SKM-1 treated with dmso at 0.1 percent for 144 hours (cell line): ENCODE measurements at regions not wholly inside any gene's neighbourhood (a gene's known extent, or its start where the extent isn't known, plus 50 kb on each side); places are given as distances from the start of the nearest gene placed in this dataset.

Source experiments
- DNase-seq: peaks from one replicate; lab custom pipeline; 2025; ENCODE audit not compliant: unreplicated experiment; lab: John Stamatoyannopoulos, UW

- DNase-seq, result no peak
Measured at GRCh38 chr13:106433066-106433465, 102.4 kb downstream of the EFNB2 start.

- no peak for DNase-seq
Measured at GRCh38 chr13:106432636-106433035, 102.8 kb downstream of the EFNB2 start.

DNA sequence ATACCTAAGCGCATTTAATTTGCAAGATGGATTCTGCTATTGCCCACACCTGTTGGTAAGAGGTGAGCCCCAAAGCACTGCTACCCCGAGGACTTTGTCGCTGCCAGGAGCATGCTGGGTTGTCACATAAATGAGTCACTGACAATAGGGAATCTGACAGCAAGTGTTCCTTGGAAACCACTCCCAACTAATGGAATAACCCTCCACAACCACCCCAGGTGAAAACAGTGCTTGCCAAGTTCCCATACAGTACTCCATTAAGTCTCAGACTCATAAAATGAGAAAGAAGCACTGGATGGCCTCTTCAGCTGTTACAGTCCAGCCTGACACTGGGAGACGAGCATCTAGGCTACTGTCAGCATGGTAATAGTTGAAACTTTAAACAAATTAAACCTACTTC lies 108.6 kb downstream of the EFNB2 start:
- DNase-seq, result no peak

GRCh38 chr13:106425661-106426060 lies 109.8 kb downstream of the EFNB2 start:
- DNase-seq, result no peak

DNA sequence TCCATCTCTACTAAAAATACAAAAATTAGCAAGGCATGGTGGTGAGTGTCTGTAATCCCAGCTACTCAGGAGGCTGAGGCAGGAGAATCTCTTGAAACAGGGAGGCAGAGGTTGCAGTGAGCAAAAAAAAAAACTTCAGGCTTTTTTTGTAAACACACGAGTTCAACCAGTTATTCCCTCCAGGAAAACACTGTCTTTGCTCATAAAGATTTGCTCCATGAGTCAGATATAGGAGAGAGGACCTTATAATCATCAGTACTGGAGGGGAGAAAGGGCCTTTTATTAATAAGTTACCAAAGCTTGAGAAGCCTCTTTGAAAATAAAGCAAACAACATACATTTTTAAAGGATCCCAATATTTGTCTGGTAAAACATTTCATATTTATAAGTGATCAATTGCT lies 110.7 kb downstream of the EFNB2 start:
- DNase-seq, result no peak

DNA sequence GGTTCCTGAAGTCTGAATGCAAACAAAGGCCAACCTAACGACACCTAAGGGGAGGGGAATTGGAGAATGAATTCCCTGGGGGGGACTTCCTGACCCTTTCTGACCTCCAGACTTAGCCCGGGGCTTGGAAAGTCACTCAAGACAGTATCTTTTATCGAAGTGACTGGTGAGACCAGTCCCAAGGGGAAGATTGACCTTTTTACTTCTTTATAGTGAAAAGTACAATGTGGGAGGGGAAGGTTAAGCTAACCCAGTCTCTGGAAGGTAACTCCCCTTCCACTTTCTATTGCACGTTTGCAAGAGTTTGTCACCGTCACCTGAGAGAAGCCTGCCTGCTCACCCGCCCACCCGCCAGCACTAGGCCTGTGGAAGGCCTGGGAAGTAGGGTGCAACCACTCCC lies 111.9 kb downstream of the EFNB2 start:
- DNase-seq, result no peak

GRCh38 chr13:106418556-106418955 lies 116.9 kb downstream of the EFNB2 start:
- DNase-seq, result no peak

- no peak for DNase-seq
Measured at GRCh38 chr13:106417467-106418110, 117.9 kb downstream of the EFNB2 start.

- DNase-seq, result no peak
Measured at GRCh38 chr13:106416645-106417044, 118.8 kb downstream of the EFNB2 start.

DNA sequence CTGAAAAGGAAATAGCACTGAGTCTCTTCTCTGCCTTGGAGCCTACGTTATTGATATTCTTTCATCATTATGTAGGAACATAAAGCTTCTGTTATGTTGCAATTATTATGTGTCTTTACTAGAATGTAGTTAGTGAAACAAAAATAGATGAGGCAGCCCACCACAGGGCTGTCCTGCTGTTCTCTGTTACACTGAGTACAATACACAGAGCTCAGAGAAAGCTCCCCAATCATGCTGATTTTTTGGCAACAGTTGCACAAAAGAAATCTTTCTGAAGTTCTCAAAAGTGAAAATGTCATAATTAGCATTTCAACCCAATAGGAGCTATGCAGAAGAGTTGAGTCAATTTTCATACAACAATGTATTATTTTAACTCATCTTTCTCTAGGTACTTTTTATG lies 119.5 kb downstream of the EFNB2 start:
- DNase-seq, result no peak

GRCh38 chr13:106415442-106415841 lies 120.0 kb downstream of the EFNB2 start:
- DNase-seq, result no peak

GRCh38 chr13:106407338-106407737 lies 128.1 kb downstream of the EFNB2 start:
- no peak for DNase-seq

DNA sequence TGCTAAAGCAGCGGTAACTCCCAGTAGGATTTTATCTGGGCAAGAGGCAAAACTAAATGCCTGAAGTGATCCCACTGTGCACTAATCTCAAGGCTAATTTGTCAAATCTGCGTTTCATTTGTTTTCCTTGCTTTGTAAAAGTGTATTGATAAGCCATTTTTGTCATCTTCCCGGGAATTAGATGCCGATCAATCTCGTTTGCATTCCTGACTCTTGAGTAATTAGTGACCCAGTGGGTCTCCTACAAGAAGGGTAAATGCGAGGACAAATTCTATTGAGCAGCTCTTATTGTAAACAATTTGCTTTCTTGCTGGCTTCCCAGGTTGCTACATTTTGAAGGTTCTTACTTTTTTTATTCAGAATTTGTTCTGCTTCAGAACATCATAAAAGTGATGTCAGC lies 129.7 kb downstream of the EFNB2 start:
- no peak for DNase-seq

DNA sequence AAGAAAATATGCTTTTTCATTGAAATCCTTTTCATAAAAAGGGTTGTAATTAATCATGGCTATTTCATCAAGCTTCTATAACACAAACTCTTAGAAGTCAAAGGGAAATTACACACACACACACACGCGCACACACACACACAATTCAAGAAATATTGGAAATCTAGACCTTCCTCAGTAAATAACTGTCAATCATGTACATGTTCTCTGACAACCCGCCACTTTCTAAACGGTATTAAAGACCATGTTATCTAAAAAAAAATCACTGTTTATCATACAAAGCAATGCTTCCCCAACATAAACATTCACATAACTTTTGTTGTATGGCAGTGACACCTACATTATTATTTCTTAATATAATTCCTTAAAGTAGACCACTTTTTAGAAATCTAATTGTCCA lies 132.2 kb downstream of the EFNB2 start:
- DNase-seq, result no peak

DNA sequence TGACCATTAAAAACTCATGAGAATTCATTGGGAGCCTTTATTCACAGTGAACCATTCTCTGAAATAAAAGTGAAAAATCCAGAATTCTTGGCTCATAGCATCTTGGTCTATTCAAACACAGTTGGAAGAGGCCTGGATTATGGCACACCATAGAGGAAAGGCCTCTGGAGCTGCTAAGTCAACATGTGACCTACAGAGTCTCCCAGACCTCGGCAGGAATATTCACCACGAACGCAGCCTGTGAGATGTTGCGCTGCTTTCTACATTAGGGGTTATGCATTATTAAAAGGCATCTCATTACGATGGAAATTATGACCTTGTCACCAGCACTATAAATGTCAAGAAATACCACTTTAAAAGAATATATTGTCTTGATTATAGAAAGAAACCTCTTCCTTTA lies 132.6 kb downstream of the EFNB2 start:
- DNase-seq, result no peak

DNA sequence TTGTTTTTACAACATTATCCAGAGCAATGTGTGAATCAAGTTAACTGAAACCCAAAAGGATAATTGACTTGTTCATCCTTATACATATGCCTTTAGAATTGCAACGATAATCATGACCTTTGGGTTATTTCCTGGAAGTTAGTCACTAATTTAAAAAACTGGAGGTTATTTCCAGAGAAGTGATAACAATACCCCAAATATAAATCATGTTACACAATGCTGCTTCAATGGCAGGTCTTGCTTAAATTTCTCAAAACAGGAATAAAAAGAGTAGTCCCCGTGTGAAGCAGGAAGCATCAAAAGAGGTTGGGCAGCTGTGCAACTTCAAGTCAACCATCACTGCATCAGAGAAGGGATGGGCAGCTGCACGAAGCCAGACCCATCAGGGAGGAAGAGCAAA lies 134.4 kb downstream of the EFNB2 start:
- DNase-seq, result no peak

DNA sequence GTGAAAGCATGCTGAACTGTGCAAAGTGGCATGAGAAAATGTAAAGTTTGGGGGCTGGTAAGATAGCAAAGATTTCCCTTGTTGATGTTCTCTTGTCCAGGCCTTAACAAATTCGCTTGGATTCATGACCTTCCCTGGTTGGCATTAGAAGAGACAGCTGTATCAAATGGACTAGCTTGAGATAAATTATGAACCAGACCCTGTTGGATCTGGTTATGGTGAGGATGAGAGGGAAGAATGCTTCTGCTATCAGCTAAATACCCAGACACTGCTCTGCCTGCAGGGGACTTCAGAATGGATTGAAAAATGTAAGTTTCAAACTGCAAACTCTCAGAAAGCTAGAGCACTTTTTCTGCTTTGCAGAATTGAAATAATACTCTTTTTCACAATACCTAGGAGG lies 135.2 kb downstream of the EFNB2 start:
- DNase-seq, result no peak

DNA sequence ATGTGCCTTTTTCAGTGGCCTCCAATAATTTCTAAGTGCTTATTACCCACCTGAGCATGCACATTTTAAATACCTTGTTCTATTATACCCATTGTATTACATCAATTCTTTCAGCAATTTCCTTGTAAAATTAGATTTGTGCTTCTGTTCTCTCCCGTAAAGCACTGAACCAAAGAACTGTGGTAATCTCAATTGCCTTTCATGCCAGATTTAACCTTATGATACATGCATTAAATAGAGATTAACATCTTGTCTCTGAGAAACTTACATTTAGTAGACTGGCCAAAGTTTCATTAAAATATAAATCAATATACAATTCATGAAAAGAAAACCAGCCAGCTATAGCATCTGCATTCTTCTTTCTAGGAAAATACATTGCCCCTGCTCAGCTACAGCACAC lies 137.2 kb downstream of the EFNB2 start:
- no peak for DNase-seq

- DNase-seq, result no peak
Measured at GRCh38 chr13:106393776-106394175, 141.7 kb downstream of the EFNB2 start.

GRCh38 chr13:106391681-106392080 lies 143.8 kb downstream of the EFNB2 start:
- DNase-seq, result no peak

DNA sequence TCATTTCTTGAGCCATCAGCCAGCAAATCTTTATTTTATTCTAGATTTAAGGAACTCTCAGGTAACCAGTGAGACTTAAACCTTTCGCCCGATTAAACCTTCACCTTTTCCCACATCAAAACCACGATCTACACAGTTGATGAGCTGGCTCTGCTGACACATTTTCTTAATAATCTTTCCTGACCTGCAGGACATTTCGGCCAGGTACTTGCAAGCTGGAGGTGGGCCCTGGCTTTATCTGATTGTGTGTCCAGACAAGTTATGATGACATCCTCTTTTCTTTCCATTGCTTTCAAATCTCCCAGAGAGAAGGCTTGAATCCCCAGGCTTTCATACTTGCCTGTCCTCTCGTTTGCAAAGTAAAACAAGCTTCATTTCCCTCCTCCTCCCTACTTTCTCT lies 144.2 kb downstream of the EFNB2 start:
- DNase-seq, result no peak

DNA sequence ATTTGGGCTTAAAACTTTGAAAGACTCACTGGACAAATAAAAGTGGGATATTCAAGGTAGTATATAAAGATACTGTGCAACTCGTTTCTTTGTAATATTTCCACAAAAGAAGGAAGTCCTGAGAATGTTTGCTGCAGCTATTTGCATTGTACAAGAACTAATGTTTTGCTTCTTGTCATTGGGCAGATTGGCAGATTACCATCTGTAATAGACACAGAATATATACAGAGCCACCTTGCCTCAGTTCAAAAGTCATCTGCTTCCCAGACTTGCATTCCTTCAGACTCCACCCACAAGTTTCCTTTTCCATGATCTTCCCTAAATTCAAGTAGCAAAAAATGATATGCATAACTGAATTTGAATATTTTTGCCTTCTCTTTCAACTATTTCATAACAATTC lies 145.1 kb downstream of the EFNB2 start:
- no peak for DNase-seq

DNA sequence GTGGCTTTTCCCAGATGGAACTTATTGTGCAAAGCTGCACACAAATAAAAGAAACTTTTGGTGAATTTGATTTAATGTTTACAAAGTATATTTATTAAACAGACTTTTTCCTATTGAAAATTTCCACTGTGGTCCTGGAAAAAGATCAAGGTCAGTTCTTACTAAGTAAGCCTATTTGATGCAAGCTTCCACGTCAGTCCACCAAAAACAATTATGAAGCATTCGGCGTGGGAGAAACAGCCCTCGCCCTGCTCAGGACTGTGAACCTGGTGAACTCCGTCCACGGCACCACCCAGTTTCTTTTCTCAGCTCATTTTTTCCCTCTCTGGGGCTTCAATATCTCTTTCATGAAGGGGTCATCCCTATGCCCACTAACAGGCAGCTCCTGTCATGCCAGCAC lies 149.8 kb downstream of the EFNB2 start:
- DNase-seq, result no peak

DNA sequence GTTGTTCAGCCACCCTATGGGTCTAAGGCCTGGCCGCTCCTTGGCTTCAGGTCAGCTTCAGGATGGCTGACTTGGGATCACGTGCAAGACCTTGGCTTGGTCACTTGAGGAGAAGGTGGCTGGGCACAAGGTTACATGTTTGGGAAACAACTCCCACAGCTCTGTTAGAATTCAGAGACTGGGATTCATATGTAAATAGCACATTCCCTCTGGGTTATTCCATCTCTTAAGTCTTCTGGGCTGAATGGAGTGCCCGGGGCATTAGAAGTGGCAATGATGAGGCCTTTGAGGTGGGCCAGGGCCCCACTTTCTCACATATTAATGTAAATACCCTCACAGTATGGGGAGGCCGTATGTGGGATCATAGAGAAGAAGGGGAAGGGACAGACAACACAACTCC lies 150.9 kb downstream of the EFNB2 start:
- DNase-seq, result no peak
